CD4-positive, alpha-beta T cell treated with Interleukin-6 for 4 hours (primary cell): ENCODE measurements at regions not wholly inside any gene's neighbourhood (a gene's known extent, or its start where the extent isn't known, plus 50 kb on each side); places are given as distances from the start of the nearest gene placed in this dataset.

Experiments
- DNase-seq: peaks from one replicate; pipeline ENCODE4 v3.0.0-alpha.2; 2020; ENCODE audit warnings: mixed read lengths

GRCh38 chr18:22355598-22355997 lies 62.1 kb downstream of the CTAGE1 start:
- no peak for DNase-seq

- no peak for DNase-seq
These were observed 62.6 kb downstream of the CTAGE1 start for GRCh38 chr18:22355069-22355468.

- no peak for DNase-seq
These were observed 67.7 kb downstream of the CTAGE1 start for GRCh38 chr18:22349966-22350365.

- no peak for DNase-seq
These were observed 68.3 kb downstream of the CTAGE1 start for GRCh38 chr18:22349317-22349898.

- no peak for DNase-seq
These were observed 69.0 kb downstream of the CTAGE1 start for GRCh38 chr18:22348521-22349316.

- DNase-seq: peak; percentile 20
These were observed 69.9 kb downstream of the CTAGE1 start for GRCh38 chr18:22347606-22348511.

GRCh38 chr18:22346953-22347605 lies 70.6 kb downstream of the CTAGE1 start:
- no peak for DNase-seq

GRCh38 chr18:22346401-22346952 lies 71.2 kb downstream of the CTAGE1 start:
- DNase-seq: peak; percentile 55

GRCh38 chr18:22345718-22346117 lies 72.0 kb downstream of the CTAGE1 start:
- DNase-seq: no peak

GRCh38 chr18:22344908-22345670 lies 72.6 kb downstream of the CTAGE1 start:
- peak; percentile 10 for DNase-seq

- no peak for DNase-seq
These were observed 73.3 kb downstream of the CTAGE1 start for GRCh38 chr18:22344445-22344844.

GRCh38 chr18:22343613-22344012 lies 74.1 kb downstream of the CTAGE1 start:
- DNase-seq: no peak

GRCh38 chr18:22342625-22343024 lies 75.1 kb downstream of the CTAGE1 start:
- peak; percentile 45 for DNase-seq

- no peak for DNase-seq
These were observed 77.4 kb downstream of the CTAGE1 start for GRCh38 chr18:22340331-22340730.

- no peak for DNase-seq
These were observed 77.8 kb downstream of the CTAGE1 start for GRCh38 chr18:22339913-22340312.

- DNase-seq: no peak
These were observed 79.9 kb downstream of the CTAGE1 start for GRCh38 chr18:22337833-22338232.

- no peak for DNase-seq
These were observed 80.4 kb downstream of the CTAGE1 start for GRCh38 chr18:22337306-22337705.

GRCh38 chr18:22336406-22336805 lies 81.3 kb downstream of the CTAGE1 start:
- DNase-seq: no peak

GRCh38 chr18:22335731-22336198 lies 82.0 kb downstream of the CTAGE1 start:
- DNase-seq: no peak

- no peak for DNase-seq
These were observed 83.1 kb downstream of the CTAGE1 start for GRCh38 chr18:22334567-22334966.

GRCh38 chr18:22332590-22332989 lies 85.1 kb downstream of the CTAGE1 start:
- no peak for DNase-seq

GRCh38 chr18:22330508-22330907 lies 87.2 kb downstream of the CTAGE1 start:
- no peak for DNase-seq
